GM23338 (cell line): ENCODE measurements at regions not wholly inside any gene's neighbourhood (a gene's known extent, or its start where the extent isn't known, plus 50 kb on each side); places are given as distances from the start of the nearest gene placed in this dataset.

Source experiments
- ATAC-seq: fragments of 200-7000 bp; cut with Tn5 transposase; 3 replicates; pipeline ENCODE4 v1.9.1; 2020
- DNase-seq: peaks from one replicate; pipeline ENCODE4 v3.0.0-alpha.2; 2015; ENCODE audit warnings: low spot score
- H2AFZ ChIP-seq: fragments of 200-600 bp; sonication (generic); 2 replicates; pipeline ENCODE4 v1.8.0; 2016; ENCODE audit warnings: antibody characterized with exemption, mild to moderate bottlenecking, moderate library complexity
- H3F3A ChIP-seq: fragments of 200-600 bp; sonication (generic); replicated peaks from 2 replicates; pipeline ENCODE4 v1.8.0; 2017; ENCODE audit warnings: antibody characterized with exemption, mixed run types, low read depth
- H3K27ac ChIP-seq: fragments of 200-600 bp; sonication (generic); 2 replicates; pipeline ENCODE4 v1.6.1; 2016; ENCODE audit warnings: low read depth
- H3K27me3 ChIP-seq: fragments of 200-600 bp; sonication (generic); 2 replicates; pipeline ENCODE4 v1.8.0; 2016; ENCODE audit warnings: mild to moderate bottlenecking, mixed run types, moderate library complexity; ENCODE audit not compliant: insufficient read depth
- H3K36me3 ChIP-seq: fragments of 200-600 bp; sonication (generic); 2 replicates; pipeline ENCODE4 v1.8.0; 2016; ENCODE audit warnings: mild to moderate bottlenecking; ENCODE audit not compliant: insufficient read depth
- H3K4me1 ChIP-seq: fragments of 200-600 bp; sonication (generic); 2 replicates; pipeline ENCODE4 v1.8.0; 2016; ENCODE audit warnings: mild to moderate bottlenecking, moderate library complexity; ENCODE audit not compliant: insufficient read depth
- H3K4me2 ChIP-seq: fragments of 200-600 bp; sonication (generic); 2 replicates; pipeline ENCODE4 v1.7.1; 2017; ENCODE audit warnings: mixed run types
- H3K4me3 ChIP-seq: fragments of 200-600 bp; sonication (generic); 2 replicates; pipeline ENCODE4 v1.6.1; 2016; ENCODE audit warnings: mixed run types
- H3K79me2 ChIP-seq: fragments of 200-600 bp; sonication (generic); replicated peaks from 2 replicates; pipeline ENCODE4 v1.8.0; 2017; ENCODE audit warnings: mild to moderate bottlenecking; ENCODE audit not compliant: insufficient read depth
- H3K9me2 ChIP-seq: fragments of 200-600 bp; sonication (generic); 2 replicates; pipeline ENCODE4 v1.8.0; 2017; ENCODE audit not compliant: insufficient read depth
- H4K20me1 ChIP-seq: fragments of 200-600 bp; sonication (generic); replicated peaks from 2 replicates; pipeline ENCODE4 v1.8.0; 2017; ENCODE audit warnings: mild to moderate bottlenecking; ENCODE audit not compliant: insufficient read depth
- H3K27ac Mint-ChIP-seq: 2 replicates; pipeline ENCODE4 v1.8.0; 2020; ENCODE audit warnings: inconsistent platforms, mild to moderate bottlenecking, moderate library complexity, mixed read lengths
- H3K27me3 Mint-ChIP-seq: 3 replicates; pipeline ENCODE4 v1.8.0; 2022; ENCODE audit warnings: low read depth, mild to moderate bottlenecking, moderate library complexity, mixed read lengths, inconsistent platforms; ENCODE audit not compliant: insufficient read depth, poor library complexity
- H3K36me3 Mint-ChIP-seq: 3 replicates; pipeline ENCODE4 v1.8.0; 2021; ENCODE audit warnings: low read depth, mild to moderate bottlenecking, inconsistent platforms, moderate library complexity, mixed read lengths
- H3K4me1 Mint-ChIP-seq: 3 replicates; pipeline ENCODE4 v1.8.0; 2020; ENCODE audit warnings: mild to moderate bottlenecking, inconsistent platforms, mixed read lengths
- H3K4me3 Mint-ChIP-seq: 3 replicates; pipeline ENCODE4 v1.8.0; 2021; ENCODE audit warnings: moderate library complexity, mild to moderate bottlenecking, inconsistent platforms, mixed read lengths
- H3K9me3 Mint-ChIP-seq: 3 replicates; pipeline ENCODE4 v1.8.0; 2020; ENCODE audit warnings: moderate library complexity, mild to moderate bottlenecking, inconsistent platforms, mixed read lengths
- CREB1 ChIP-seq: fragments of 250-450 bp; sonication (Bioruptor Pico); IDR thresholded peaks from 2 replicates; pipeline ENCODE4 v1.5.0; 2020; ENCODE audit warnings: low read depth, mild to moderate bottlenecking, moderate library complexity
- EZH2phosphoT487 ChIP-seq: fragments of 200-600 bp; sonication (generic); IDR thresholded peaks from one replicate; pipeline ENCODE4 v1.8.1; 2018; ENCODE audit warnings: antibody characterized with exemption; ENCODE audit not compliant: unreplicated experiment
- JUNB ChIP-seq: IDR thresholded peaks from one replicate; pipeline ENCODE4 v1.6.1; 2016; ENCODE audit warnings: antibody characterized with exemption; ENCODE audit not compliant: unreplicated experiment
- POLR2AphosphoS5 ChIP-seq: IDR thresholded peaks from 2 replicates; pipeline ENCODE4 v1.6.1; 2016; ENCODE audit warnings: antibody characterized with exemption, low read depth
- STAT1 ChIP-seq: IDR thresholded peaks from one replicate; pipeline ENCODE4 v1.6.1; 2016; ENCODE audit warnings: antibody characterized with exemption; ENCODE audit not compliant: unreplicated experiment
- ZNF114 ChIP-seq: fragments of 250-450 bp; sonication (Bioruptor Pico); IDR thresholded peaks from 2 replicates; pipeline ENCODE4 v1.5.0; 2020; ENCODE audit warnings: mild to moderate bottlenecking, moderate library complexity
- TF ChIP-seq, protein P1 (sequence below): fragments of 250-450 bp; sonication (Bioruptor Pico); IDR thresholded peaks from 2 replicates; pipeline ENCODE4 v1.5.0; 2020; ENCODE audit warnings: mild to moderate bottlenecking, moderate library complexity
- TF ChIP-seq, protein P2 (sequence below): IDR thresholded peaks from one replicate; pipeline ENCODE4 v1.6.1; 2018; ENCODE audit warnings: antibody characterized with exemption; ENCODE audit not compliant: unreplicated experiment

- H3K27me3 ChIP-seq, result no peaks in the 10 kb centered on the region
- 0 out of 3 replicates have a peak, but pooled peaks cover 4% of the 10 kb centered on the region for H3K9me3 Mint-ChIP-seq
Observed at GRCh38 chr5:164091836-164092235, 586.4 kb downstream of the MAT2B start.

More at GRCh38 chr5:164091836-164092235, 586.4 kb downstream of the MAT2B start:
- DNase-seq (no peak), ATAC-seq (no peak)
- Histone ChIP-seq H3K9me2 (no peaks in the 10 kb centered on the region), H3K79me2 (no peaks in the 10 kb centered on the region), H3K4me2 (no peak overlapping the region), H2AFZ (no peak overlapping the region), H3K36me3 (no peaks in the 10 kb centered on the region), H4K20me1 (no peaks in the 10 kb centered on the region), H3K27ac (no peak overlapping the region), H3K4me1 (no peaks in the 10 kb centered on the region), H3F3A (no peaks in the 10 kb centered on the region), H3K4me3 (no peak overlapping the region)
- Mint-ChIP-seq H3K27me3 (no peaks in the 10 kb centered on the region), H3K4me3 (no peak overlapping the region), H3K4me1 (peaks cover under 1% of the 10 kb centered on the region; the same call in 2 of the 3 replicates), H3K27ac (no peak overlapping the region), H3K36me3 (no peaks in the 10 kb centered on the region)
- TF ChIP-seq POLR2AphosphoS5 (no peak), STAT1 (no peak), CREB1 (CRISPR knock-in tag) (no peak), EZH2phosphoT487 (no peak), ZNF114 (CRISPR knock-in tag) (no peak), JUNB (no peak)
- TF ChIP-seq, protein P1, sequence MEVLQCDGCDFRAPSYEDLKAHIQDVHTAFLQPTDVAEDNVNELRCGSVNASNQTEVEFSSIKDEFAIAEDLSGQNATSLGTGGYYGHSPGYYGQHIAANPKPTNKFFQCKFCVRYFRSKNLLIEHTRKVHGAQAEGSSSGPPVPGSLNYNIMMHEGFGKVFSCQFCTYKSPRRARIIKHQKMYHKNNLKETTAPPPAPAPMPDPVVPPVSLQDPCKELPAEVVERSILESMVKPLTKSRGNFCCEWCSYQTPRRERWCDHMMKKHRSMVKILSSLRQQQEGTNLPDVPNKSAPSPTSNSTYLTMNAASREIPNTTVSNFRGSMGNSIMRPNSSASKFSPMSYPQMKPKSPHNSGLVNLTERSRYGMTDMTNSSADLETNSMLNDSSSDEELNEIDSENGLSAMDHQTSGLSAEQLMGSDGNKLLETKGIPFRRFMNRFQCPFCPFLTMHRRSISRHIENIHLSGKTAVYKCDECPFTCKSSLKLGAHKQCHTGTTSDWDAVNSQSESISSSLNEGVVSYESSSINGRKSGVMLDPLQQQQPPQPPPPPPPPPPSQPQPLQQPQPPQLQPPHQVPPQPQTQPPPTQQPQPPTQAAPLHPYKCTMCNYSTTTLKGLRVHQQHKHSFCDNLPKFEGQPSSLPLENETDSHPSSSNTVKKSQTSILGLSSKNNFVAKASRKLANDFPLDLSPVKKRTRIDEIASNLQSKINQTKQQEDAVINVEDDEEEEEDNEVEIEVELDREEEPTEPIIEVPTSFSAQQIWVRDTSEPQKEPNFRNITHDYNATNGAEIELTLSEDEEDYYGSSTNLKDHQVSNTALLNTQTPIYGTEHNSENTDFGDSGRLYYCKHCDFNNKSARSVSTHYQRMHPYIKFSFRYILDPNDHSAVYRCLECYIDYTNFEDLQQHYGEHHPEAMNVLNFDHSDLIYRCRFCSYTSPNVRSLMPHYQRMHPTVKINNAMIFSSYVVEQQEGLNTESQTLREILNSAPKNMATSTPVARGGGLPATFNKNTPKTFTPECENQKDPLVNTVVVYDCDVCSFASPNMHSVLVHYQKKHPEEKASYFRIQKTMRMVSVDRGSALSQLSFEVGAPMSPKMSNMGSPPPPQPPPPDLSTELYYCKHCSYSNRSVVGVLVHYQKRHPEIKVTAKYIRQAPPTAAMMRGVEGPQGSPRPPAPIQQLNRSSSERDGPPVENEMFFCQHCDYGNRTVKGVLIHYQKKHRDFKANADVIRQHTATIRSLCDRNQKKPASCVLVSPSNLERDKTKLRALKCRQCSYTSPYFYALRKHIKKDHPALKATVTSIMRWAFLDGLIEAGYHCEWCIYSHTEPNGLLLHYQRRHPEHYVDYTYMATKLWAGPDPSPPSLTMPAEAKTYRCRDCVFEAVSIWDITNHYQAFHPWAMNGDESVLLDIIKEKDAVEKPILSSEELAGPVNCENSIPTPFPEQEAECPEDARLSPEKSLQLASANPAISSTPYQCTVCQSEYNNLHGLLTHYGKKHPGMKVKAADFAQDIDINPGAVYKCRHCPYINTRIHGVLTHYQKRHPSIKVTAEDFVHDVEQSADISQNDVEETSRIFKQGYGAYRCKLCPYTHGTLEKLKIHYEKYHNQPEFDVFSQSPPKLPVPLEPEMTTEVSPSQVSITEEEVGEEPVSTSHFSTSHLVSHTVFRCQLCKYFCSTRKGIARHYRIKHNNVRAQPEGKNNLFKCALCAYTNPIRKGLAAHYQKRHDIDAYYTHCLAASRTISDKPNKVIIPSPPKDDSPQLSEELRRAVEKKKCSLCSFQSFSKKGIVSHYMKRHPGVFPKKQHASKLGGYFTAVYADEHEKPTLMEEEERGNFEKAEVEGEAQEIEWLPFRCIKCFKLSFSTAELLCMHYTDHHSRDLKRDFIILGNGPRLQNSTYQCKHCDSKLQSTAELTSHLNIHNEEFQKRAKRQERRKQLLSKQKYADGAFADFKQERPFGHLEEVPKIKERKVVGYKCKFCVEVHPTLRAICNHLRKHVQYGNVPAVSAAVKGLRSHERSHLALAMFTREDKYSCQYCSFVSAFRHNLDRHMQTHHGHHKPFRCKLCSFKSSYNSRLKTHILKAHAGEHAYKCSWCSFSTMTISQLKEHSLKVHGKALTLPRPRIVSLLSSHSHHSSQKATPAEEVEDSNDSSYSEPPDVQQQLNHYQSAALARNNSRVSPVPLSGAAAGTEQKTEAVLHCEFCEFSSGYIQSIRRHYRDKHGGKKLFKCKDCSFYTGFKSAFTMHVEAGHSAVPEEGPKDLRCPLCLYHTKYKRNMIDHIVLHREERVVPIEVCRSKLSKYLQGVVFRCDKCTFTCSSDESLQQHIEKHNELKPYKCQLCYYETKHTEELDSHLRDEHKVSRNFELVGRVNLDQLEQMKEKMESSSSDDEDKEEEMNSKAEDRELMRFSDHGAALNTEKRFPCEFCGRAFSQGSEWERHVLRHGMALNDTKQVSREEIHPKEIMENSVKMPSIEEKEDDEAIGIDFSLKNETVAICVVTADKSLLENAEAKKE (CRISPR knock-in tag), result no peak
- TF ChIP-seq, protein P2, sequence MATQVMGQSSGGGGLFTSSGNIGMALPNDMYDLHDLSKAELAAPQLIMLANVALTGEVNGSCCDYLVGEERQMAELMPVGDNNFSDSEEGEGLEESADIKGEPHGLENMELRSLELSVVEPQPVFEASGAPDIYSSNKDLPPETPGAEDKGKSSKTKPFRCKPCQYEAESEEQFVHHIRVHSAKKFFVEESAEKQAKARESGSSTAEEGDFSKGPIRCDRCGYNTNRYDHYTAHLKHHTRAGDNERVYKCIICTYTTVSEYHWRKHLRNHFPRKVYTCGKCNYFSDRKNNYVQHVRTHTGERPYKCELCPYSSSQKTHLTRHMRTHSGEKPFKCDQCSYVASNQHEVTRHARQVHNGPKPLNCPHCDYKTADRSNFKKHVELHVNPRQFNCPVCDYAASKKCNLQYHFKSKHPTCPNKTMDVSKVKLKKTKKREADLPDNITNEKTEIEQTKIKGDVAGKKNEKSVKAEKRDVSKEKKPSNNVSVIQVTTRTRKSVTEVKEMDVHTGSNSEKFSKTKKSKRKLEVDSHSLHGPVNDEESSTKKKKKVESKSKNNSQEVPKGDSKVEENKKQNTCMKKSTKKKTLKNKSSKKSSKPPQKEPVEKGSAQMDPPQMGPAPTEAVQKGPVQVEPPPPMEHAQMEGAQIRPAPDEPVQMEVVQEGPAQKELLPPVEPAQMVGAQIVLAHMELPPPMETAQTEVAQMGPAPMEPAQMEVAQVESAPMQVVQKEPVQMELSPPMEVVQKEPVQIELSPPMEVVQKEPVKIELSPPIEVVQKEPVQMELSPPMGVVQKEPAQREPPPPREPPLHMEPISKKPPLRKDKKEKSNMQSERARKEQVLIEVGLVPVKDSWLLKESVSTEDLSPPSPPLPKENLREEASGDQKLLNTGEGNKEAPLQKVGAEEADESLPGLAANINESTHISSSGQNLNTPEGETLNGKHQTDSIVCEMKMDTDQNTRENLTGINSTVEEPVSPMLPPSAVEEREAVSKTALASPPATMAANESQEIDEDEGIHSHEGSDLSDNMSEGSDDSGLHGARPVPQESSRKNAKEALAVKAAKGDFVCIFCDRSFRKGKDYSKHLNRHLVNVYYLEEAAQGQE, result no peak
